HEK293T (cell line): ENCODE measurements at regions not wholly inside any gene's neighbourhood (a gene's known extent, or its start where the extent isn't known, plus 50 kb on each side); places are given as distances from the start of the nearest gene placed in this dataset.

ENCODE experiments used
- CTCF ChIA-PET: fragments of 350-600 bp; formaldehyde crosslinking; extraction: SDS; loops from one replicate; lab custom pipeline; 2021; ENCODE audit warnings: antibody characterized with exemption, inconsistent platforms; lab: Yijun Ruan, JAX
- POLR2A ChIA-PET: fragments of 350-600 bp; formaldehyde crosslinking; extraction: SDS; loops from one replicate; lab custom pipeline; 2020; ENCODE audit warnings: antibody characterized with exemption, inconsistent platforms; lab: Yijun Ruan, JAX
- DNase-seq: peaks from one replicate; pipeline ENCODE4 v3.0.0; 2012; ENCODE audit warnings: mixed read lengths; ENCODE audit errors: extremely low spot score
- ARNT ChIP-seq: fragments of 450-650 bp; IDR thresholded peaks from 2 replicates; pipeline ENCODE4 v1.6.1; 2017; ENCODE audit warnings: mild to moderate bottlenecking
- BHLHE40 ChIP-seq: fragments of 450-650 bp; IDR thresholded peaks from 2 replicates; pipeline ENCODE4 v1.6.1; 2016; ENCODE audit warnings: mild to moderate bottlenecking, moderate library complexity, borderline replicate concordance
- CTBP1 ChIP-seq: fragments of 450-650 bp; IDR thresholded peaks from 2 replicates; pipeline ENCODE4 v1.6.1; 2016; ENCODE audit warnings: borderline replicate concordance
- ELF4 ChIP-seq: fragments of 450-650 bp; IDR thresholded peaks from 2 replicates; pipeline ENCODE4 v1.6.1; 2017; ENCODE audit warnings: antibody characterized with exemption
- FOXA1 ChIP-seq: fragments of 450-650 bp; IDR thresholded peaks from 2 replicates; pipeline ENCODE4 v1.6.1; 2016; ENCODE audit warnings: mild to moderate bottlenecking
- FOXK2 ChIP-seq: fragments of 450-650 bp; IDR thresholded peaks from 2 replicates; pipeline ENCODE4 v1.6.1; 2016; ENCODE audit warnings: mild to moderate bottlenecking
- FOXM1 ChIP-seq: fragments of 450-650 bp; IDR thresholded peaks from 2 replicates; pipeline ENCODE4 v1.6.1; 2017; ENCODE audit warnings: mild to moderate bottlenecking, borderline replicate concordance
- HDGF ChIP-seq: fragments of 450-650 bp; IDR thresholded peaks from 2 replicates; pipeline ENCODE4 v1.6.1; 2017; ENCODE audit warnings: antibody characterized with exemption, borderline replicate concordance
- L3MBTL2 ChIP-seq: fragments of 450-650 bp; conservative IDR thresholded peaks from 2 replicates; pipeline ENCODE4 v1.6.1; 2016; ENCODE audit warnings: mild to moderate bottlenecking
- LEF1 ChIP-seq: fragments of 450-650 bp; IDR thresholded peaks from 2 replicates; pipeline ENCODE4 v1.6.1; 2017; ENCODE audit warnings: mild to moderate bottlenecking, borderline replicate concordance
- NFRKB ChIP-seq: fragments of 450-650 bp; IDR thresholded peaks from 2 replicates; pipeline ENCODE4 v1.6.1; 2016; ENCODE audit warnings: mild to moderate bottlenecking, moderate library complexity
- PKNOX1 ChIP-seq: fragments of 450-650 bp; IDR thresholded peaks from 2 replicates; pipeline ENCODE4 v1.6.1; 2016
- SP1 ChIP-seq: fragments of 450-650 bp; IDR thresholded peaks from 2 replicates; pipeline ENCODE4 v1.6.1; 2017
- SUZ12 ChIP-seq: fragments of 450-650 bp; IDR thresholded peaks from 2 replicates; pipeline ENCODE4 v1.6.1; 2016; ENCODE audit warnings: mild to moderate bottlenecking
- TARDBP ChIP-seq: fragments of 450-650 bp; IDR thresholded peaks from 2 replicates; pipeline ENCODE4 v1.6.1; 2016
- ZNF384 ChIP-seq: fragments of 450-650 bp; IDR thresholded peaks from 2 replicates; pipeline ENCODE4 v1.6.1; 2016

- no peak for DNase-seq
- POLR2A ChIA-PET, result no interaction called here
- TF ChIP-seq L3MBTL2, result no peak
- no peak for TF ChIP-seq SUZ12
- no peak for TF ChIP-seq FOXK2
- no peak for TF ChIP-seq ZNF384
- TF ChIP-seq ARNT, result no peak
- no peak for TF ChIP-seq FOXA1
- no peak for TF ChIP-seq LEF1
- no peak for TF ChIP-seq NFRKB
- no peak for TF ChIP-seq SP1
- TF ChIP-seq TARDBP, result no peak
- no peak for TF ChIP-seq ELF4
- no peak for TF ChIP-seq PKNOX1
- CTCF ChIA-PET, result interaction anchor here (0.6 kb wide), 1 partner anchor 793 kb away, joined by 4 read pairs; no protein-coding TSS in a partner anchor
These were observed 1106.2 kb upstream of the GJE1 start for GRCh38 chr6:141026504-141026903.

GRCh38 chr6:141024526-141024925 is 1108.2 kb upstream of the GJE1 start:
- TF ChIP-seq ZNF384 (no peak), PKNOX1 (no peak), ARNT (no peak), FOXK2 (no peak), NFRKB (no peak), LEF1 (no peak), SP1 (no peak), FOXM1 (no peak), FOXA1 (no peak), HDGF (no peak), SUZ12 (no peak), CTBP1 (no peak), L3MBTL2 (no peak), BHLHE40 (no peak)
- DNase-seq, result no peak
- ChIA-PET CTCF (no interaction called here), POLR2A (no interaction called here)

- TF ChIP-seq TARDBP, result no peak
- TF ChIP-seq L3MBTL2, result no peak
- no peak for TF ChIP-seq BHLHE40
- no peak for TF ChIP-seq ELF4
- TF ChIP-seq SP1, result no peak
- no peak for TF ChIP-seq PKNOX1
- no peak for TF ChIP-seq ARNT
- no peak for TF ChIP-seq SUZ12
- TF ChIP-seq FOXK2, result no peak
- no peak for TF ChIP-seq LEF1
- TF ChIP-seq HDGF, result no peak
- TF ChIP-seq NFRKB, result no peak
- no peak for TF ChIP-seq ZNF384
- ChIA-PET POLR2A (no interaction called here), CTCF (no interaction called here)
- DNase-seq, result no peak
These were observed 1114.8 kb upstream of the GJE1 start for GRCh38 chr6:141017941-141018340.

- POLR2A ChIA-PET, result no interaction called here
- no peak for TF ChIP-seq CTBP1
- TF ChIP-seq NFRKB, result no peak
- TF ChIP-seq LEF1, result no peak
- no peak for TF ChIP-seq PKNOX1
- TF ChIP-seq ELF4, result no peak
- no peak for TF ChIP-seq BHLHE40
- no peak for TF ChIP-seq FOXA1
- TF ChIP-seq L3MBTL2, result no peak
- TF ChIP-seq FOXK2, result no peak
- no peak for TF ChIP-seq FOXM1
- no peak for TF ChIP-seq ZNF384
- TF ChIP-seq SP1, result no peak
- no peak for TF ChIP-seq SUZ12
- TF ChIP-seq ARNT, result no peak
- DNase-seq, result no peak
- CTCF ChIA-PET, result no interaction called here
These were observed 1131.8 kb upstream of the GJE1 start for GRCh38 chr6:141000917-141001316.

GRCh38 chr6:140993515-140993914 is 1139.2 kb upstream of the GJE1 start:
- ChIA-PET CTCF (no interaction called here), POLR2A (no interaction called here)
- no peak for DNase-seq
- TF ChIP-seq ARNT (no peak), LEF1 (no peak), PKNOX1 (no peak), FOXA1 (no peak), NFRKB (no peak), SUZ12 (no peak), BHLHE40 (no peak), L3MBTL2 (no peak), FOXM1 (no peak), HDGF (no peak), SP1 (no peak), CTBP1 (no peak), FOXK2 (no peak), ELF4 (no peak), ZNF384 (no peak), TARDBP (no peak)
